ENCODE measurements at regions not wholly inside any gene's neighbourhood (a gene's known extent, or its start where the extent isn't known, plus 50 kb on each side); places are given as distances from the start of the nearest gene placed in this dataset.

DNA sequence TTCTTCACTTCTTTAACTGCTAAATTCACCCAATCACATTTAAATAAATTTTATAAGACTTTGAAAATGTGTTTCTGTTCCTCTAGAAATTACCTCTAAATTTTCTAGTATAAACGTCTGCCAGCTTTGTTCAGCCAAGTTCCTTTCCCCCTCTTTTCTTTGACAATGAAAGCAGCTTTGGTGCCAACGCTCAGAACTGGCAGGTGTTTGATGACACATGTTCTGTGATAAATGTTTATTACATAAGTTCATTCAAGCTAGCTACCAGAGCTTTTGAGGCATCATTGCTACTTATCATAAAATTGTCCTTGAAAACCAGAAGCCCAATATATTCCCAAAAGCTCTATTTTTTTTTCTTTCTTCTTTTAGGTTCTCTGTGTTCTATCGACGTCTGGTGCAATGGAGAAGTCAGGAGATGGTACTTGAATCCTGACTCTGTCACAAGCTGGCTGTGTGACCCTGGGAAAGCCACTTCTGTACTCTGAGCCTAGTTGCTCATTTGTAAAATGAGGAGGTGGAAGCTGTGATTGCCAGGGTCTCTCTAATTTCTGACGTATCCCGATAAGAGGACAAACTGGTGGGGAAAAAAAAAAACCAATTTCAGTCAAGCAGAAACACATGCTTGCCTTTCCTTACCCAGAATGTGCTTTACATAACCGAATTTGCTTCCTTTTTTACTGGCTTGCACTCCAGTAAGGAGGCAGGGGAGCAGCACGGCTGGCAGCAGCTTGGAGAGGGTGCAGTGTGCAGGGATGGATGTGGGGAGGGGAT, 187.1 kb upstream of the LPP start:
- TF ChIP-seq CTCF (IDR thresholded peaks at IDR 0.05), result no peak

DNA sequence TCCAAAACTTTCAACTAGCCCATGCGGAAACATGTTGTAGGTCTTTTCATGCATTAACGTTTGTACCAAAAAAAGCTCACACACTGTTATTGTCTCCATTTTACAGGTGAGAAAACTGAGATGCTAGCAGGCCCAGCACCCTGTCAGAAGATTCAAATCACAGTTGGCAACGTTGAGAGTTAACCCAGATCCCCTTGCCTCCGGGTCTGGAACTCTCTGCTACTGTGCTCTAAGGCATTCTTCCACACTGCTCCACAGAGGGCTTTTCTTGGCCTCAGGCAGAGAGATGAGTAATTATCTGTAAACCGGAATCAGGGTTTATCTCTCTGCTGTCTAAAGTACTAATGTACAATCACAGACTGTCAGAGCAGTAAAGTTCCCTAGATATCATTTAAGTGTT, 186.0 kb upstream of the LPP start:
- ATAC-seq (ENCODE audit: insufficient number of reproducible peaks, low FRiP score, low read depth), result no peak
- TF ChIP-seq CTCF (IDR thresholded peaks at IDR 0.05), result no peak
- H3K27ac ChIP-seq, result no peak overlapping the region

More for the DNA sequence above, 187.1 kb upstream of the LPP start:
- no peaks in the 10 kb centered on the region for H3K4me1 ChIP-seq (ENCODE audit: control insufficient read depth in 1 of 2, low read depth in 2 of 2)
- DNase-seq (ENCODE audit: low spot score) (no peak), ATAC-seq (ENCODE audit: insufficient number of reproducible peaks, low FRiP score, low read depth) (no peak)
- no peaks in the 10 kb centered on the region for H3K9me3 ChIP-seq
- H3K27me3 ChIP-seq (replicated peaks; ENCODE audit: insufficient read depth), result no peaks in the 10 kb centered on the region
- H3K4me3 ChIP-seq, result no peak overlapping the region
- no peak overlapping the region for H3K27ac ChIP-seq
- no peaks in the 10 kb centered on the region for H3K36me3 ChIP-seq

GRCh38 chr3:187968883-187969580, 184.9 kb upstream of the LPP start:
- no peak for TF ChIP-seq CTCF (IDR thresholded peaks at IDR 0.05)

More for the DNA sequence above, 186.0 kb upstream of the LPP start:
- no peak overlapping the region for H3K4me3 ChIP-seq
- H3K4me1 ChIP-seq (ENCODE audit: control insufficient read depth in 1 of 2, low read depth in 2 of 2), result no peaks in the 10 kb centered on the region
- H3K9me3 ChIP-seq, result no peaks in the 10 kb centered on the region
- H3K36me3 ChIP-seq, result no peaks in the 10 kb centered on the region
- H3K27me3 ChIP-seq (replicated peaks; ENCODE audit: insufficient read depth), result no peaks in the 10 kb centered on the region
- no peak for DNase-seq (ENCODE audit: low spot score)

DNA sequence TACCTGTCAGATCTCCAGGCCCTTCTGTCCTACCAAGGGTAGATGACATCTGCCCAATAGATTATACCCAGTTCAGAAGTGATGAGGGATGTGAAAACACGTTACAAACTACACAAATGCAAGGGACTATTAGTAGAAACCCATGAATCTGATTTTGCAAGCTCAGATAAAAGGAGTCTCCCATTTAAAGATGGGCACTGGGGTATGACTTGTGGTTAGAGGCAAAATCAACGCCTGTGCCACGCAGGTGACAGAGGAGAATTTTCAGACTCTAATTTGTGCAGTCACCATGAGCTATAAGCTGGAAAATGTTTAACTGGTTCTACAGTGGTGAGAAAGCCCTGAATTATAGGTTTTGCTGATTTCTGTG, 184.4 kb upstream of the LPP start:
- no peak for ATAC-seq (ENCODE audit: insufficient number of reproducible peaks, low FRiP score, low read depth)

More at GRCh38 chr3:187968883-187969580, 184.9 kb upstream of the LPP start:
- no peak overlapping the region for H3K27ac ChIP-seq
- no peaks in the 10 kb centered on the region for H3K4me1 ChIP-seq (ENCODE audit: control insufficient read depth in 1 of 2, low read depth in 2 of 2)
- no peaks in the 10 kb centered on the region for H3K36me3 ChIP-seq
- H3K27me3 ChIP-seq (replicated peaks; ENCODE audit: insufficient read depth), result no peaks in the 10 kb centered on the region
- no peak overlapping the region for H3K4me3 ChIP-seq
- DNase-seq (ENCODE audit: low spot score) (no peak), ATAC-seq (ENCODE audit: insufficient number of reproducible peaks, low FRiP score, low read depth) (no peak)
- no peaks in the 10 kb centered on the region for H3K9me3 ChIP-seq

More for the DNA sequence above, 184.4 kb upstream of the LPP start:
- no peak for TF ChIP-seq CTCF (IDR thresholded peaks at IDR 0.05)
- Histone ChIP-seq H3K27ac (no peak overlapping the region), H3K27me3 (replicated peaks; ENCODE audit: insufficient read depth) (no peaks in the 10 kb centered on the region), H3K4me1 (ENCODE audit: control insufficient read depth in 1 of 2, low read depth in 2 of 2) (no peaks in the 10 kb centered on the region), H3K4me3 (no peak overlapping the region), H3K9me3 (no peaks in the 10 kb centered on the region), H3K36me3 (no peaks in the 10 kb centered on the region)
- DNase-seq (ENCODE audit: low spot score), result no peak
